Mesenchymal stem cell (in vitro differentiated cells and primary cell): ENCODE measurements at regions not wholly inside any gene's neighbourhood (a gene's known extent, or its start where the extent isn't known, plus 50 kb on each side); places are given as distances from the start of the nearest gene placed in this dataset.

Experiments used
- DNase-seq: peaks from one replicate; pipeline ENCODE4 v3.0.0-alpha.2; 2013
- H2AFZ ChIP-seq: one replicate; pipeline ENCODE4 v1.6.1; 2013; ENCODE audit warnings: low read depth, mild to moderate bottlenecking, control low read depth, inconsistent platforms, low read length, moderate library complexity
- H2AK5ac ChIP-seq: 2 replicates; pipeline ENCODE4 v1.6.1; 2013; ENCODE audit warnings: low read length, moderate library complexity, mild to moderate bottlenecking, inconsistent platforms; ENCODE audit not compliant: severe bottlenecking
- H2BK120ac ChIP-seq: one replicate; pipeline ENCODE4 v1.6.1; 2013; ENCODE audit warnings: low read depth, mild to moderate bottlenecking, inconsistent platforms, low read length, moderate library complexity
- H2BK12ac ChIP-seq, 2 experiments: one replicate each; pipeline ENCODE4 v1.6.1; 2013; ENCODE audit warnings: inconsistent platforms in 2 of 2, low read length in 2 of 2, mild to moderate bottlenecking in 2 of 2, moderate library complexity in 2 of 2, control low read depth in 1 of 2
- H2BK15ac ChIP-seq: one replicate; pipeline ENCODE4 v1.6.1; 2013; ENCODE audit warnings: mild to moderate bottlenecking, low read depth, inconsistent platforms; ENCODE audit not compliant: poor library complexity, severe bottlenecking
- H2BK5ac ChIP-seq: 2 replicates; pipeline ENCODE4 v1.6.1; 2013; ENCODE audit warnings: low read depth, mild to moderate bottlenecking, low read length, control low read depth, inconsistent platforms; ENCODE audit not compliant: poor library complexity, severe bottlenecking
- H3K14ac ChIP-seq, 2 experiments: one replicate each; pipeline ENCODE4 v1.6.1; 2013; ENCODE audit warnings: inconsistent platforms in 2 of 2, low read length in 2 of 2, control low read depth in 1 of 2, mild to moderate bottlenecking in 1 of 2, moderate library complexity in 1 of 2
- H3K18ac ChIP-seq, 2 experiments: one replicate each; pipeline ENCODE4 v1.6.1; 2013; ENCODE audit warnings: inconsistent platforms in 2 of 2, low read length in 2 of 2, control low read depth in 1 of 2, low read depth in 1 of 2, mild to moderate bottlenecking in 1 of 2
- H3K23ac ChIP-seq, 2 experiments: one replicate each; pipeline ENCODE4 v1.6.1; 2013; ENCODE audit warnings: inconsistent platforms in 2 of 2, low read length in 2 of 2, mild to moderate bottlenecking in 2 of 2, moderate library complexity in 2 of 2, control low read depth in 1 of 2
- H3K27ac ChIP-seq: 2 replicates; pipeline ENCODE4 v1.5.1; 2013; ENCODE audit warnings: mild to moderate bottlenecking, moderate library complexity, low read length, control low read depth, inconsistent platforms; ENCODE audit not compliant: poor library complexity, severe bottlenecking
- H3K27me3 ChIP-seq, 2 experiments: 2 replicates each; pipeline versions ENCODE4 v1.6.1 to v1.7.0; 2013; ENCODE audit warnings: low read length in 2 of 2, mild to moderate bottlenecking in 2 of 2, moderate library complexity in 2 of 2, control low read depth in 1 of 2, inconsistent platforms in 1 of 2; ENCODE audit not compliant: control insufficient read depth in 1 of 2, insufficient read depth in 1 of 2
- H3K36me3 ChIP-seq, 2 experiments: 2 replicates each; pipeline versions ENCODE4 v1.6.1 to v1.7.0; 2013; ENCODE audit warnings: low read length in 2 of 2, control low read depth in 1 of 2, inconsistent platforms in 1 of 2, low read depth in 1 of 2, mild to moderate bottlenecking in 1 of 2; ENCODE audit not compliant: insufficient read depth in 2 of 2, control insufficient read depth in 1 of 2
- H3K4ac ChIP-seq, 2 experiments: one replicate each; pipeline ENCODE4 v1.6.1; 2013; ENCODE audit warnings: inconsistent platforms in 2 of 2, low read length in 2 of 2, mild to moderate bottlenecking in 2 of 2, moderate library complexity in 2 of 2, control low read depth in 1 of 2, low read depth in 1 of 2
- H3K4me1 ChIP-seq: 2 replicates; pipeline ENCODE4 v1.6.1; 2013; ENCODE audit warnings: low read depth, low read length, control low read depth; ENCODE audit not compliant: control insufficient read depth, insufficient read depth
- H3K4me2 ChIP-seq: 2 replicates; pipeline ENCODE4 v1.6.1; 2013; ENCODE audit warnings: low read length, mild to moderate bottlenecking, inconsistent platforms; ENCODE audit not compliant: poor library complexity, severe bottlenecking
- H3K4me3 ChIP-seq, 2 experiments: 2 replicates each; pipeline versions ENCODE4 v1.5.1 to v1.7.0; 2013; ENCODE audit warnings: low read length in 2 of 2, mild to moderate bottlenecking in 2 of 2, control low read depth in 1 of 2, low read depth in 1 of 2; ENCODE audit not compliant: insufficient read depth in 1 of 2
- H3K79me1 ChIP-seq: replicated peaks from 2 replicates; pipeline ENCODE4 v1.6.1; 2013; ENCODE audit warnings: mild to moderate bottlenecking, control low read depth, low read length, inconsistent platforms; ENCODE audit not compliant: poor library complexity, severe bottlenecking
- H3K9ac ChIP-seq: 2 replicates; pipeline ENCODE4 v1.7.0; 2013; ENCODE audit warnings: mild to moderate bottlenecking, low read length, moderate library complexity
- H3K9me3 ChIP-seq: 2 replicates; pipeline ENCODE4 v1.7.0; 2013; ENCODE audit warnings: mild to moderate bottlenecking, low read length; ENCODE audit not compliant: control insufficient read depth
- H4K8ac ChIP-seq: one replicate; pipeline ENCODE4 v1.6.1; 2013; ENCODE audit warnings: inconsistent platforms, mild to moderate bottlenecking, low read length, moderate library complexity
- H4K91ac ChIP-seq: one replicate; pipeline ENCODE4 v1.6.1; 2013; ENCODE audit warnings: mild to moderate bottlenecking, low read length, inconsistent platforms
- WGBS: methylation state at CpG from one replicate; pipeline ENCODE4 v1.1.7; 2013; ENCODE audit warnings: mixed read lengths; 5-methylcytosine and 5-hydroxymethylcytosine counted together

GRCh38 chrX:82134378-82134777, 932.5 kb downstream of the SH3BGRL start:
- H3K4ac ChIP-seq: no peak overlapping the region
- no peaks in the 10 kb centered on the region for H3K79me1 ChIP-seq
- H3K23ac ChIP-seq: no peak overlapping the region
- no peak overlapping the region for H2AFZ ChIP-seq
- H2BK5ac ChIP-seq: no peak overlapping the region
- no peak overlapping the region for H3K4me2 ChIP-seq
- no peak overlapping the region for H3K4me3 ChIP-seq
- no peak overlapping the region for H3K14ac ChIP-seq
- no peak overlapping the region for H3K18ac ChIP-seq
- peaks cover 23% of the 10 kb centered on the region for H3K9me3 ChIP-seq
- no peak overlapping the region for H2BK120ac ChIP-seq
- no peaks in the 10 kb centered on the region for H3K36me3 ChIP-seq
- H2AK5ac ChIP-seq: no peak overlapping the region
- no peak for DNase-seq
- no peaks in the 10 kb centered on the region for H3K27me3 ChIP-seq
- H2BK12ac ChIP-seq: no peak overlapping the region
- H4K91ac ChIP-seq: no peak overlapping the region
- no peaks in the 10 kb centered on the region for H3K4me1 ChIP-seq
- no peak overlapping the region for H3K27ac ChIP-seq
- H4K8ac ChIP-seq: no peak overlapping the region
- no peak overlapping the region for H2BK15ac ChIP-seq
- H3K9ac ChIP-seq: no peak overlapping the region

- Histone ChIP-seq H3K36me3 (no peaks in the 10 kb centered on the region), H3K27ac (no peak overlapping the region), H2BK5ac (no peak overlapping the region), H3K79me1 (no peaks in the 10 kb centered on the region), H2BK12ac (no peak overlapping the region), H3K4ac (no peak overlapping the region), H2AK5ac (no peak overlapping the region), H2BK15ac (no peak overlapping the region), H3K27me3 (no peaks in the 10 kb centered on the region), H4K8ac (no peak overlapping the region), H3K4me2 (no peak overlapping the region), H3K23ac (no peak overlapping the region), H3K4me1 (no peaks in the 10 kb centered on the region), H3K14ac (no peak overlapping the region), H4K91ac (no peak overlapping the region), H2BK120ac (no peak overlapping the region), H3K18ac (no peak overlapping the region), H3K4me3 (no peak overlapping the region), H2AFZ (no peak overlapping the region), H3K9ac (no peak overlapping the region), H3K9me3 (no peaks in the 10 kb centered on the region)
- WGBS: no CpG with 5 or more reads among the region's 1 CpG
- DNase-seq: no peak
These were observed 940.0 kb downstream of the SH3BGRL start for GRCh38 chrX:82141942-82142341.

GRCh38 chrX:82161195-82161594, 959.3 kb downstream of the SH3BGRL start:
- no peak overlapping the region for H3K9ac ChIP-seq
- no peaks in the 10 kb centered on the region for H3K36me3 ChIP-seq
- H2BK15ac ChIP-seq: no peak overlapping the region
- no peaks in the 10 kb centered on the region for H3K27me3 ChIP-seq
- no peak overlapping the region for H3K23ac ChIP-seq
- no peak overlapping the region for H3K27ac ChIP-seq
- H2BK12ac ChIP-seq: no peak overlapping the region
- 77% methylated on average over 2 of the region's 2 CpGs for WGBS
- H3K4me2 ChIP-seq: no peak overlapping the region
- H2BK5ac ChIP-seq: no peak overlapping the region
- no peak overlapping the region for H4K91ac ChIP-seq
- no peak for DNase-seq
- no peak overlapping the region for H3K14ac ChIP-seq
- no peak overlapping the region for H2AK5ac ChIP-seq
- H3K9me3 ChIP-seq: peaks cover 21% of the 10 kb centered on the region
- H3K4ac ChIP-seq: no peak overlapping the region
- H3K18ac ChIP-seq: no peak overlapping the region
- H2BK120ac ChIP-seq: no peak overlapping the region
- no peak overlapping the region for H2AFZ ChIP-seq
- no peak overlapping the region for H4K8ac ChIP-seq
- H3K4me3 ChIP-seq: peak overlapping the region in 1 of 2 experiments; percentile 18
- H3K4me1 ChIP-seq: no peaks in the 10 kb centered on the region
- no peaks in the 10 kb centered on the region for H3K79me1 ChIP-seq

GRCh38 chrX:82163701-82164100, 961.8 kb downstream of the SH3BGRL start:
- Histone ChIP-seq H3K9me3 (peaks cover 16% of the 10 kb centered on the region), H3K27me3 (no peaks in the 10 kb centered on the region), H3K4me3 (no peak overlapping the region), H3K4me2 (no peak overlapping the region), H3K14ac (no peak overlapping the region), H3K23ac (no peak overlapping the region), H3K79me1 (no peaks in the 10 kb centered on the region), H4K91ac (no peak overlapping the region), H3K4me1 (no peaks in the 10 kb centered on the region), H2BK5ac (no peak overlapping the region), H4K8ac (no peak overlapping the region), H2AK5ac (no peak overlapping the region), H2BK15ac (no peak overlapping the region), H3K9ac (no peak overlapping the region), H2BK120ac (no peak overlapping the region), H3K4ac (no peak overlapping the region), H2BK12ac (no peak overlapping the region), H3K27ac (no peak overlapping the region), H3K36me3 (no peaks in the 10 kb centered on the region), H2AFZ (no peak overlapping the region), H3K18ac (no peak overlapping the region)
- no peak for DNase-seq
